LNCaP clone FGC (cell line): ENCODE measurements at regions not wholly inside any gene's neighbourhood (a gene's known extent, or its start where the extent isn't known, plus 50 kb on each side); places are given as distances from the start of the nearest gene placed in this dataset.

Experiments
- DNase-seq: peaks from one replicate; pipeline ENCODE4 v3.0.0-alpha.2; 2011; ENCODE audit warnings: low read depth
- H3K4me3 ChIP-seq: 2 replicates; pipeline ENCODE4 v1.5.1; 2011; ENCODE audit warnings: mild to moderate bottlenecking, low read depth, low read length, control low read depth
- TF ChIP-seq, protein P1 (sequence below): IDR thresholded peaks from 2 replicates; pipeline ENCODE4 v1.5.1; 2012; ENCODE audit warnings: mild to moderate bottlenecking; ENCODE audit not compliant: control insufficient read depth, insufficient read depth; ENCODE audit errors: extremely low read depth

DNA sequence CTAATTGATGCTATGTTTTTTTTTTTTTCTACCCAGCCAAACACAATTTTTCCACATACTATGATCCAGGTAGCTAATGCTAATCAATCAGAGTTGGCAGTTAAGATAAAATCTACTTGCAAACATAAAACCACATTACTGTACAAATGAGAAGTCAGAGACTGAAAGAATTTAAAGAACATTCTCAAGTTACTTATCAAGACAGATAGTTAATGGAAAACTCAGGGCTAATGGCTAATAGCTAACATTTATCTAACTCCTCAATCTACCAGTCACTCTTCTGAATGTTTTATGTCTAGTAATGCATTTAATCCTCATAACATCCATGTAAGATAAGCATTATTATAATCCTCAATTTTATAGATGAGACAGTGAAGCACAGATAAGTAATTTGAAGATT, 537.6 kb upstream of the SETBP1 start:
- TF ChIP-seq, protein P1, sequence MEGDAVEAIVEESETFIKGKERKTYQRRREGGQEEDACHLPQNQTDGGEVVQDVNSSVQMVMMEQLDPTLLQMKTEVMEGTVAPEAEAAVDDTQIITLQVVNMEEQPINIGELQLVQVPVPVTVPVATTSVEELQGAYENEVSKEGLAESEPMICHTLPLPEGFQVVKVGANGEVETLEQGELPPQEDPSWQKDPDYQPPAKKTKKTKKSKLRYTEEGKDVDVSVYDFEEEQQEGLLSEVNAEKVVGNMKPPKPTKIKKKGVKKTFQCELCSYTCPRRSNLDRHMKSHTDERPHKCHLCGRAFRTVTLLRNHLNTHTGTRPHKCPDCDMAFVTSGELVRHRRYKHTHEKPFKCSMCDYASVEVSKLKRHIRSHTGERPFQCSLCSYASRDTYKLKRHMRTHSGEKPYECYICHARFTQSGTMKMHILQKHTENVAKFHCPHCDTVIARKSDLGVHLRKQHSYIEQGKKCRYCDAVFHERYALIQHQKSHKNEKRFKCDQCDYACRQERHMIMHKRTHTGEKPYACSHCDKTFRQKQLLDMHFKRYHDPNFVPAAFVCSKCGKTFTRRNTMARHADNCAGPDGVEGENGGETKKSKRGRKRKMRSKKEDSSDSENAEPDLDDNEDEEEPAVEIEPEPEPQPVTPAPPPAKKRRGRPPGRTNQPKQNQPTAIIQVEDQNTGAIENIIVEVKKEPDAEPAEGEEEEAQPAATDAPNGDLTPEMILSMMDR = no peak
- DNase-seq = no peak
- H3K4me3 ChIP-seq = no peak overlapping the region

- no peak for DNase-seq
- H3K4me3 ChIP-seq = no peak overlapping the region
- TF ChIP-seq, protein P1 = no peak
Observed at GRCh38 chr18:44149706-44150105, 531.0 kb upstream of the SETBP1 start.

DNA sequence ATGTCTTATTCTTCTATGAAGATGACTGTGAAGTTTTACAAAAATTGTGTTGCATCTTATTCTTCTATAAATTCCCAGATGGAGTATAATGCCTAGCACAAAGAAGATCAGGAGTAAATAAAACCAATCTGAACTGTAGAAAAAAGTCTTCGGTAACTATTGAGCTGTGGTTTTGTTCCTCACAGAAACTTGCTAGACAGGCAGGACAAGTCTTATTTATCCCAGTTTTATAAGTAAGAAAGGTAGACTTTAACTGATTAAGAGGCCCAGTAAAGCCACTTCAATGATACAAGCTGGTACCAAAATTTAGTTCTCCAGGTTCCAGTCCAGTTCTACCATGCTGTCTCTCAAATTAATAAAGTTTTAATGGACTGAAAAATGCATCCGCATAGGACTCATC, 526.7 kb upstream of the SETBP1 start:
- DNase-seq = no peak
- H3K4me3 ChIP-seq = no peak overlapping the region
- TF ChIP-seq, protein P1 = no peak

- H3K4me3 ChIP-seq = no peak overlapping the region
- no peak for DNase-seq
- TF ChIP-seq, protein P1 = no peak
Observed at GRCh38 chr18:44156126-44156525, 524.6 kb upstream of the SETBP1 start.

GRCh38 chr18:44156776-44157335, 523.8 kb upstream of the SETBP1 start:
- TF ChIP-seq, protein P1 = no peak
- H3K4me3 ChIP-seq = no peak overlapping the region
- no peak for DNase-seq

GRCh38 chr18:44170208-44170880, 510.3 kb upstream of the SETBP1 start:
- DNase-seq = peak; percentile 33
- H3K4me3 ChIP-seq = no peak overlapping the region

More at GRCh38 chr18:44170208-44170880, 510.3 kb upstream of the SETBP1 start:
- TF ChIP-seq, protein P1 = no peak
